Spleen (tissue), 11 donors: ENCODE measurements at regions not wholly inside any gene's neighbourhood (a gene's known extent, or its start where the extent isn't known, plus 50 kb on each side); places are given as distances from the start of the nearest gene placed in this dataset.

Experiments
- DNase-seq: peaks from one replicate; pipeline ENCODE4 v3.0.0-alpha.2; 2020
- H3K27ac ChIP-seq, 8 donors: fragments of 200-600 bp; sonication (generic) in 7 of 8; 1 replicate in 4 of 8; 2 replicates in 4 of 8; pipeline versions ENCODE4 v1.5.0 to v1.8.0; 2016 to 2021; ENCODE audit warnings: inconsistent platforms in 4 of 8, mild to moderate bottlenecking in 4 of 8, moderate library complexity in 1 of 8
- H3K27me3 ChIP-seq, 7 donors: fragments of 200-600 bp; sonication (generic) in 6 of 7; replicated peaks in 1 of 7; 1 replicate in 4 of 7; 2 replicates in 3 of 7; pipeline versions ENCODE4 v1.5.0 to v1.8.0; 2016 to 2021; ENCODE audit warnings: inconsistent platforms in 3 of 7, mild to moderate bottlenecking in 1 of 7
- H3K36me3 ChIP-seq, 6 donors: fragments of 200-600 bp; sonication (generic) in 5 of 6; 1 replicate in 4 of 6; 2 replicates in 2 of 6; pipeline versions ENCODE4 v1.5.0 to v1.8.0; 2016 to 2021; ENCODE audit warnings: inconsistent platforms in 2 of 6
- H3K4me1 ChIP-seq, 6 donors: fragments of 200-600 bp; sonication (generic) in 5 of 6; 1 replicate in 3 of 6; 2 replicates in 3 of 6; pipeline versions ENCODE4 v1.5.0 to v1.8.0; 2016 to 2021; ENCODE audit warnings: inconsistent platforms in 3 of 6
- H3K4me3 ChIP-seq, 8 donors: fragments of 200-600 bp; sonication (generic) in 7 of 8; 1 replicate in 4 of 8; 2 replicates in 4 of 8; pipeline versions ENCODE4 v1.5.0 to v1.8.0; 2016 to 2021; ENCODE audit warnings: inconsistent platforms in 4 of 8, mild to moderate bottlenecking in 4 of 8, moderate library complexity in 2 of 8
- H3K9me3 ChIP-seq, 8 donors: fragments of 200-600 bp; sonication (generic) in 7 of 8; 1 replicate in 4 of 8; 2 replicates in 4 of 8; pipeline versions ENCODE4 v1.5.0 to v1.8.0; 2016 to 2021; ENCODE audit warnings: inconsistent platforms in 4 of 8
- POLR2A ChIP-seq, 3 donors: fragments of 450-650 bp; IDR thresholded peaks; one replicate each; pipeline ENCODE4 v1.5.1; 2017; ENCODE audit warnings: antibody characterized with exemption in 3 of 3, mild to moderate bottlenecking in 1 of 3
- POLR2AphosphoS5 ChIP-seq, 3 donors: sonication (generic); formaldehyde crosslinking; IDR thresholded peaks; one replicate each; pipeline ENCODE4 v1.5.1; 2017; ENCODE audit warnings: antibody characterized with exemption in 3 of 3
- WGBS, 5 donors: extraction: QIAGEN DNeasy Blood & Tissue Kit in 3 of 5; methylation state at CpG; one replicate each; pipeline versions ENCODE4 v1.1.5 to v1.1.7; 2013 to 2018; 5-methylcytosine and 5-hydroxymethylcytosine counted together
- intact Hi-C: fragments of 100-400 bp; cut with DNase I; formaldehyde crosslinking; loops from one replicate; pipeline ENCODE4 v1.15.0; 2023; ENCODE audit warnings: low total_unique reads
- TF ChIP-seq, protein P1 (sequence below), 11 experiments: fragments of 200-600 bp in 7 of 11; fragments of 450-650 bp in 4 of 11; sonication (generic) in 4 of 11; IDR thresholded peaks in 8 of 11; conservative IDR thresholded peaks in 3 of 11; 1 replicate in 7 of 11; 2 replicates in 4 of 11; pipeline versions ENCODE4 v1.4.0 to v1.8.0; 2016 to 2021; ENCODE audit warnings: antibody characterized with exemption in 11 of 11, inconsistent platforms in 4 of 11, mild to moderate bottlenecking in 1 of 11
- donor health status: healthy with polysubstance abuse.
- donor health status: DM: no; HTN: no; CAD: no; lungs with moderate emphysema.
- donor health status: DM: no; HTN: no; CAD: no.
- donor health status: Bipolar disorder and iron deficiency.
- donor health status: healthy.
- donor health status: DM: no; HTN: no; CAD: no.
- donor health status: DM: yes; HTN: yes; CAD: no.

DNA sequence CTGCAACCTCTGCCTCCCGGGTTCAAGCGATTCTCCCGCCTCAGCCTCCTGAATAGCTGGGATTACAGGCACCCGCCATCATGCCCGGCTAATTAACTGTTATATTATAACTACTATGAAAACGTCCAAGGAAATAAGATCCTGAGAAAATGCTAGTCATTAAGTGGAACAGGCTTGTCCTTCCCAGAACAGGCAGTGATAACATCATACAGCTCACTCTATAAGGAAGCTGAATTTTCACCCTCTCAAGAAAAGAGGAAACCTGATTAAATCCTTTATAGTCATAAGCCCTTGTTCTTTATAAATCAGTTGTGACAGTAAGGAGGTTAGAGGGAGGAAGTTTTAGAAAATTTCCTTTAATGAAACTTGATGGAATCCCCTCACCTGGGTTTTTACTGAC lies 163.9 kb upstream of the CLINT1 start:
- Histone ChIP-seq H3K9me3 (no peaks in the 10 kb centered on the region), H3K27me3 (peaks cover 0 to 10% (median 0%) of the 10 kb centered on the region in 7 donors), H3K27ac (no peak overlapping the region), H3K36me3 (no peaks in the 10 kb centered on the region), H3K4me3 (no peak overlapping the region), H3K4me1 (no peaks in the 10 kb centered on the region)
- TF ChIP-seq, protein P1, sequence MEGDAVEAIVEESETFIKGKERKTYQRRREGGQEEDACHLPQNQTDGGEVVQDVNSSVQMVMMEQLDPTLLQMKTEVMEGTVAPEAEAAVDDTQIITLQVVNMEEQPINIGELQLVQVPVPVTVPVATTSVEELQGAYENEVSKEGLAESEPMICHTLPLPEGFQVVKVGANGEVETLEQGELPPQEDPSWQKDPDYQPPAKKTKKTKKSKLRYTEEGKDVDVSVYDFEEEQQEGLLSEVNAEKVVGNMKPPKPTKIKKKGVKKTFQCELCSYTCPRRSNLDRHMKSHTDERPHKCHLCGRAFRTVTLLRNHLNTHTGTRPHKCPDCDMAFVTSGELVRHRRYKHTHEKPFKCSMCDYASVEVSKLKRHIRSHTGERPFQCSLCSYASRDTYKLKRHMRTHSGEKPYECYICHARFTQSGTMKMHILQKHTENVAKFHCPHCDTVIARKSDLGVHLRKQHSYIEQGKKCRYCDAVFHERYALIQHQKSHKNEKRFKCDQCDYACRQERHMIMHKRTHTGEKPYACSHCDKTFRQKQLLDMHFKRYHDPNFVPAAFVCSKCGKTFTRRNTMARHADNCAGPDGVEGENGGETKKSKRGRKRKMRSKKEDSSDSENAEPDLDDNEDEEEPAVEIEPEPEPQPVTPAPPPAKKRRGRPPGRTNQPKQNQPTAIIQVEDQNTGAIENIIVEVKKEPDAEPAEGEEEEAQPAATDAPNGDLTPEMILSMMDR (IDR thresholded peaks at IDR 0.05 in 8 of 11, conservative IDR thresholded peaks at IDR 0.05 in 3 of 11), result no peak
- TF ChIP-seq POLR2AphosphoS5 (IDR thresholded peaks at IDR 0.05) (no peak), POLR2A (IDR thresholded peaks at IDR 0.05) (no peak)
- intact Hi-C loops, result no loop called here
- 66 to 74% (median 68%) methylated on average over 6 of the region's 6 CpGs for WGBS, 5 donors
- no peak for DNase-seq

DNA sequence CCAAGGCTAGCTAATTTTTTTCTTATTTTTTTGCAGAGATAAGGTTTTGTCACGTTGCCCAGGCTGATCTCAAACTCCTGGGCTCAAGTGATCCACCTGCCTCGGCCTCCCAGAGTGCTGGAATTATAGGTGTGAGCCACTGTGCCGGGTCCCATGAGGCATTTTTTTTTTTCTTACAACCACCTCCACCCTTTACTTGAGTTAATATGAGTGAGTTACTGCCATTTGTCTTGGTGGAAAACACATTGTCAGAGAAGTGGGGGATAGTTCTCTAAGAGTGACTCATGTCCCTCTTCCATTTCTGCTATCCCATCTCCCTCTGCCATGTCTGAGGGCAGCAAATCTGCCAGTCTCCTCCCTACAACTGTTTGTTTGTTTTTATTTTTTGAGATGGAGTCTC lies 163.4 kb upstream of the CLINT1 start:
- no peaks in the 10 kb centered on the region for H3K36me3 ChIP-seq
- TF ChIP-seq POLR2AphosphoS5 (IDR thresholded peaks at IDR 0.05) (no peak), POLR2A (IDR thresholded peaks at IDR 0.05) (no peak)
- TF ChIP-seq, protein P1 (IDR thresholded peaks at IDR 0.05 in 8 of 11, conservative IDR thresholded peaks at IDR 0.05 in 3 of 11), result no peak
- H3K4me1 ChIP-seq, result no peaks in the 10 kb centered on the region
- no peak overlapping the region for H3K27ac ChIP-seq
- H3K27me3 ChIP-seq, result peaks cover 0 to 10% (median 0%) of the 10 kb centered on the region in 7 donors
- H3K9me3 ChIP-seq, result no peaks in the 10 kb centered on the region
- H3K4me3 ChIP-seq, result no peak overlapping the region
- 50 to 77% (median 63%) methylated on average over 3 of the region's 3 CpGs for WGBS, 5 donors
- intact Hi-C loops, result no loop called here
- DNase-seq, result no peak

DNA sequence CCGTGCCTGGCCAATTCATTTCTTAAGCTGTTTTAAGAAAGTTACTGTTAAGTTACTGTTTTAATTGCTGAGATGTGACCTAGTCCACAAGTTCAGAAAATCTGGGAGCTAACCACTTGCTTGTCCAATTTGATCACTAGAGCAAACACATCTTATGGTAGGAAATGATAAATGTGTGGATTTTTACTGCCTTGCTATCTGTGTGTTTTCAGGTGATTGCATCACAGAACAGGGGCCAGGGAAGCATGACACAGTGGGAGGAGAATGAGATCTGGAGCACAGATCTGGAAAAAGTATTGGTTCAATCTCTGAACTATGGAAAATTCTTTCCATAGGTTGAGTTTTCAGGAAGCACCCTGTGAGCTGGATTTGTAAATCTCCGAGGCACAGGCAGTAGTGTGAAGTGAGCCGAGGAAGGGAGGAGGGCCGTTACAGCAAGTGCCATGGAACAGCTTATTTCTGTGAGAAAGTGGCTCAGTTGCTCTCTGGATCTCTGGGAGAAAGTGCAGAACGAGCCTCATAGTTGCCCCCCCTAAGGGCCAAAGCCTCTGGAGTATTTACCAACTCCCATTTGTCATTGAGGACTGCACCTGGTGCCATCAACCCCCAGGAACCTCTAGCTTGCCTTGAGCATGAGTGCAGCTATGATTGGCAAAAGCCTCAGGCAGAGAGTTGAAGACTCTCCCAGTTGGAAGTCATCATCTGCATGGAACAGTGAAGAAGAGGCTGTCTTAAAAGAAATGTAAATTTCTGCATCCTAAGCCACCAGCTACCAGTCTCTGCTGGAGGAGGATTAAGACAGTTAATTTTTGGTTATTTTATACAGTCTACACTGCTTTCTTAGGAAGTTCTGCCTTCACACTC lies 161.8 kb upstream of the CLINT1 start:
- intact Hi-C loops, result no loop called here

DNA sequence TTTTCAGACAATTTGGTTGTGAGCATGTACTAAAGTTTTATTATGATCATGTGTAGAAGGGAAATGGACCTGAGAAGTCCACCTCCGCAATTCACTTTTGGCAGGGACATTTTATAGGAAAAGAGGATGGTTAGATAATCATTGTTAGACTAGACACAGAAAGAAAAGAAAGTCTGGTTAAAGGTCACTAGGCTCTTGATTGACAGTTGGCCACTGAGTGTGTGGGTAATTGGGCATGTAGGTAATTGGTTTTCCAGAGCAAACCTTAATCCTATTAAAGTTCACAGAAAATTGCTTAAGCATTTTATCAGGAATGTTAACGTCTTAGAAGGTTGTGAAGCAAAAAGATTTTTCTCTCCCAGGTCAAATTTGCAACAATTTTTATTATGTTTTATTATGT lies 158.5 kb upstream of the CLINT1 start:
- intact Hi-C loops, result no loop called here
- Histone ChIP-seq H3K27me3 (no peaks in the 10 kb centered on the region), H3K4me1 (no peaks in the 10 kb centered on the region), H3K36me3 (no peaks in the 10 kb centered on the region), H3K4me3 (no peak overlapping the region), H3K27ac (no peak overlapping the region), H3K9me3 (no peaks in the 10 kb centered on the region)
- DNase-seq, result no peak
- TF ChIP-seq, protein P1 (IDR thresholded peaks at IDR 0.05 in 8 of 11, conservative IDR thresholded peaks at IDR 0.05 in 3 of 11), result no peak
- TF ChIP-seq POLR2AphosphoS5 (IDR thresholded peaks at IDR 0.05) (no peak), POLR2A (IDR thresholded peaks at IDR 0.05) (no peak)
- 80 to 86% (median 84%) methylated on average over 2 of the region's 2 CpGs for WGBS, 5 donors

More for the DNA sequence above, 161.8 kb upstream of the CLINT1 start:
- no peak for DNase-seq
- H3K27me3 ChIP-seq, result peaks cover 0 to 3% (median 0%) of the 10 kb centered on the region in 7 donors
- no peaks in the 10 kb centered on the region for H3K4me1 ChIP-seq
- no peak overlapping the region for H3K4me3 ChIP-seq
- no peaks in the 10 kb centered on the region for H3K36me3 ChIP-seq
- TF ChIP-seq POLR2AphosphoS5 (IDR thresholded peaks at IDR 0.05), result no peak
- TF ChIP-seq POLR2A (IDR thresholded peaks at IDR 0.05), result no peak
- TF ChIP-seq, protein P1 (IDR thresholded peaks at IDR 0.05 in 8 of 11, conservative IDR thresholded peaks at IDR 0.05 in 3 of 11), result no peak
- WGBS, 5 donors, result 75 to 81% (median 75%) methylated on average over 4 to 5 of the region's 5 CpGs
- H3K9me3 ChIP-seq, result no peaks in the 10 kb centered on the region
- no peak overlapping the region for H3K27ac ChIP-seq
